ENCODE measurements at regions not wholly inside any gene's neighbourhood (a gene's known extent, or its start where the extent isn't known, plus 50 kb on each side); places are given as distances from the start of the nearest gene placed in this dataset.

GRCh38 chr18:42192251-42193248 is 237.5 kb downstream of the PIK3C3 start:
- no peak for TF ChIP-seq CTCF (conservative IDR thresholded peaks at IDR 0.05; ENCODE audit: low read length)
- TF ChIP-seq EZH2phosphoT487 (IDR thresholded peaks at IDR 0.05; ENCODE audit: borderline replicate concordance, low read depth, low read length): no peak
